GM12864 (cell line): ENCODE measurements at regions not wholly inside any gene's neighbourhood (a gene's known extent, or its start where the extent isn't known, plus 50 kb on each side); places are given as distances from the start of the nearest gene placed in this dataset.
"Not testable (repeated sequence)": the region's sequence is repeated elsewhere in the genome, so short reads cannot be mapped to it uniquely, and the experiment has no call there.

Experiments
- DNase-seq: peaks from one replicate; pipeline ENCODE4 v3.0.0-alpha.2; 2011; ENCODE audit warnings: low read depth
- H3K4me3 ChIP-seq: 2 replicates; pipeline ENCODE4 v1.5.1; 2011; ENCODE audit warnings: mild to moderate bottlenecking, low read depth, low read length, control low read depth

DNA sequence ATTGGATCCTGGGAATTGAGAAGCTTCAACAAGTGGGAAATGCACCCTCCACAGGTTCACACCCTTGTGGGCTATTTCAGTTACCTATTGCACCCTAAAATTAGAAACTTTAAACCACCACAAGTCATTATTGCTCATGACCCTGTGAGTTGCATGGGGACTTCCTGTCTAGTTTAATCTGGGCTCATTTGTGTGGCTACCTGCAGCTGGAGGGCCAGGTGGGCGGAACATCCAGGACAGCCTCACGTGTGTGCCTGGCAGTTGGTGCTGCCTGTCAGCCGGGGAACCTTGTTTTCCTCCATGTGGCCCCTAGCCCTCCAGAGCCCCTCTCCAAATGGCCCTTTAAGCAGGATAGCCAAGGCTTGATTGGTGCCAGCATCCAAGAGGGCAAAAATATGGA, 128.5 kb upstream of the ROPN1B start:
- not testable (repeated sequence) for H3K4me3 ChIP-seq
- DNase-seq = peak; percentile 44

DNA sequence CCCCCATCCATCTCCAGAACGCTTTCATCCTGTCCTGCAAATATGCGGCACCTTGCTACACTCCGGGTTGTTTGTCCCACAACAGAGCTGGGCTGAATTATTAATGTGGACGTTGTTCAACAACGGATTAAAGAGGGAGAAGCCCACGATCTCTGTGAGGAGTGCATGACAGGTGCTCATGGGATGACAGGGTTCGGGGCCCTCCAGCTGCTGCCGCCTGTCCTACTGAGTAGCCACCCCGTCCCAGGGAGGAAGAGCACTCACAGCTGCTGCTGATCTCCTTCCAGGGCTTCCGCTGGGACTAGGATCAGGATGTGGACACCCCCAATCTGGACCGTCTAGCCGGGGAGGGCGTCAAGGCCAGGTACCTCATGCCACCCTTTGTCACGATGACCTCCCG, 121.0 kb upstream of the ROPN1B start:
- not testable (repeated sequence) for H3K4me3 ChIP-seq, DNase-seq

DNA sequence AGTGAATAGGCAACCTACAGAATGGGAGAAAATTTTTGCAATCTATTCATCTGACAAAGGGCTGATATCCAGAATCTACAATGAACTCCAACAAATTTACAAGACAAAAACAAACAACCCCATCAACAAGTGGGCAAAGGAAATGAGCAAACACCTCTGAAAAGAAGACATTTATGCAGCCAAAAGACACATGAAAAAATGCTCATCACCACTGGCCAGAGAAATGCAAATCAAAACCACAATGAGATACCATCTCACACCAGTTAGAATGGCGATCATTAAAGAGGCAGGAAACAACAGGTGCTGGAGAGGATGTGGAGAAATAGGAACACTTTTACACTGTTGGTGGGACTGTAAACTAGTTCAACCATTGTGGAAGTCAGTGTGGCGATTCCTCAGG, 114.0 kb upstream of the ROPN1B start:
- not testable (repeated sequence) for H3K4me3 ChIP-seq, DNase-seq

DNA sequence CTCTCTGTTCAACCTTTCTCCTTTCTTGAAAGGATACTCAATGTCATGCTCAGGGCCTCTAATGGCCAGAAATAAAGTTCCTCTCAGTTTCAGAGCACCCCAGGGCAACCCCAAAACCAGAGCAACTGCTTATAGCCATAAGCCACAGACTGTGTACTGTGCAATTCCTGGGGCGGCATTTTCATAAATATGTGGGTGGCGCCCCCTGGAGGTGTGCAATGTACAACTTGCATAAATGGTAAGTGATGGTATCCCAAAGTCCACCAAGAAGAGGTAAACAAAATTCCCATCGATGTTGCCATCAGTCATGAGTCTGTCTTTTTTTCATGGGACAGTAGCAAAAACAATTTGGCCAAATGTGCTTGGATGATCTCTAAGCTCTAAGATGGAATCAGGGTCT, 108.4 kb upstream of the ROPN1B start:
- DNase-seq, H3K4me3 ChIP-seq: not testable (repeated sequence)

DNA sequence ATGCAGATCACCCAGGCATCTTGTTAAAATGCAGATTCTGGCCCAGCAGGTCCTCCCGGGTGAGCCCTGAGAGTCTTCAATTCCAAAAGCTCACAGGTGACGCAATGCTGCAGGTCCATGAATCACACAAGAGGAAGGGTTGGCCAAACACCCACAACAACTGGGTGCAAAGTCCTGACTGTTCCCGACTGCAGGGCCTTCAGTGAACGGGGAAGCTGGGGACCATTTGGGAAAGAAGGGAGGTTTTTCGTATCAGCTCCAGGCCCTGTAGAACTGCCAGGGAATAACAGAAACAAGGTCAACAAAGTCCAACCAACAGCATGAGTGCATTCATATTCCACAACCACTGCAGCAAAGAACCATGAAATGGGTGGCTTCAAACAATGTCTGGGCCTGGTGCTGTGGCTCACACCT, 106.1 kb upstream of the ROPN1B start:
- not testable (repeated sequence) for H3K4me3 ChIP-seq, DNase-seq

DNA sequence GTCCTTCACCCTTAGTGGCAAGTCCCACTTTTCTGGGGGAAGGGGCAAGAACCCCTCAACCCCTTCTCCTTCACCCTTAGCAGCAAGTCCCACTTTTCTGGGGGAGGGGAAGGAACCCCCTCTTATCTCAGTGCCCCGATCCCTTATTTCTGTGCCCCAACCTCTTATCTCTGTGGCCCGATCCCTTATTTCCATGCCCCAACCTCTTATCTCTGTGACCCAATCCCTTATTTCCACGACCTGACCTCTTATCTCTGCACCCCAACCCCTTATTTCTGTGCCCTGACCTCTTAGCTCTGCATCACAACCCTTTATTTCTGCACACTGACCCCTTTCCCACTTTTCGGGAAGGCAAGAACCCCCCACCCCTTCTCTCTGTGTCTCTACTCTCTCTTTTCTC, 104.4 kb upstream of the ROPN1B start:
- not testable (repeated sequence) for H3K4me3 ChIP-seq, DNase-seq

DNA sequence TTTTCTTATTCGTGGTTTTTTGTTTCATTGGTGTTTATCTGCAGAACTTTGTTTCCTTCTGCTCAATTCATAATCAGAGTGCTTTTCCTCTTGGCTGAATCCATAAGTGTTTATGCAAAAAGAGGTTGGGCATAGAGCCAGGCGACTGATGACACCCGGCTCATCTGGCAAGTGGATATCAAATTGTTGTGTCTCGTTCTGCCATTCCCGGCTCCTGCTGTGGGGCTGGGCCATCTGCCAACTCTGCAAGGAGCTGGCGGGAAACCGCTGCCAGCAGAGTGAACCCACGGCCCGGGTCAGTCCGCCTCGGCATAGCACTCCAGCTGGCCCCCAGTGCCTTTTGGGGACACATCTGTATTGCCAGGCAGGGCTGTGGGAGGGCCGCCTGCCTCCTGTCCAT, 83.0 kb upstream of the ROPN1B start:
- not testable (repeated sequence) for DNase-seq, H3K4me3 ChIP-seq

DNA sequence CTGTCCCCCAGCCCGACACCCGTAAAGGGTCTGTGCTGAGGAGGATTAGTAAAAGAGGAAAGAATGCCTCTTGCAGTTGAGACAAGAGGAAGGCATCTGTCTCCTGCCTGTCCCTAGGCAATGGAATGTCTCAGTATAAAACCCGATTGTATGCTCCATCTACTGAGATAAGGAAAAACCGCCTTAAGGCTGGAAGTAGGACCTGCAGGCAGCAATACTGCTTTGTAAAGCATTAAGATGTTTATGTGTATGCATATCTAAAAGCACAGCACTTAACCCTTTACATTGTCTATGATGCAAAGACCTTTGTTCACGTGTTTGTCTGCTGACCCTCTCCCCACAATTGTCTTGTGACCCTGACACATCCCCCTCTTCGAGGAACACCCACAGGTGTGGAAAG, 69.8 kb upstream of the ROPN1B start:
- not testable (repeated sequence) for H3K4me3 ChIP-seq, DNase-seq

DNA sequence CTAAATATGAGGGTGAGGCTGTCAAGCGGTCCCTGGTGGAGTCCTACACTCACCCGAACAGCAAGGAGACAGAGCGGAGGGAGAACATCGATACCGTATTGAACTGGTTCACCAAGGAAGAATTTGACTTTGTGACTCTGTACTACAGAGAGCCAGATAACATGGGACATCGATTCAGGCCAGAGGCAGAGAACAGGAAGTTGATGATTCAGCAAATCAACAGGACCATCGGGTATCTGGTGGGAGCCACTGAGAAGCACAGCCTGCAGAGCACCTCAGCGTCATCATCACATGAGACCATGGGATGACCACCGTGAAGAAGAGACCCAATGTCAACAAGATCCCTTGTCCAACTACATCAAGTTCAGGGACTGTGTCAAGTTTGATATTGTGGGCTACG, 67.5 kb upstream of the ROPN1B start:
- H3K4me3 ChIP-seq, DNase-seq: not testable (repeated sequence)

DNA sequence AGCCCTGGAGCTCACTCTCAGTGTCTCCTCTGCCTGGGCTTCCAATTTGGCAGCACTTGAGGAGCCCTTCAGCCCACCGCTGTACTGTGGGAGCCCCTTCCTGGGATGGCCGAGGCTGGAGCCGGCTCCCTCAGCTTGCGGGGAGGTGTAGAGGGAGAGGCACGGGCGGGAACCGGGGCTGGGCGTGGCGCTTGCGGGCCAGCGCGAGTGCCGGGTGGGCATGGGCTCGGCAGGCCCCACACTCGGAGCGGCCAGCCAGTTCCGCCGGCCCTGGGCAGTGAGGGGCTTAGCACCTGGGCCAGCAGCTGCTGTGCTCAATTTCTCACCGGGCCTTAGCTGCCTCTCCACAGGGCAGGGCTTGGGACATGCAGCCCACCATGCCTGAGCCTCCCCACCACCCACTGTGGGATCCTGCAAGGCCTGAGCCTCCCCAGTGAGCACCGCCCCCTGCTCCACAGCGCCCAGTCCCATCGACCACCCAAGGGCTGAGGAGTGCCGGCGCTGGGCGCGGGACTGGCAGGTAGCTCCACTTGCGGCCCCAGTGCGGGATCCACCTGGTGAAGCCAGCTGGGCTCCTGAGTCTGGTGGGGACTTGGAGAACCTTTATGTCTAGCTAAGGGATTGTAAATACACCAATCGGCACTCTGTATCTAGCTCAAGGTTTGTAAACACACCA, 65.1 kb upstream of the ROPN1B start:
- not testable (repeated sequence) for H3K4me3 ChIP-seq, DNase-seq

DNA sequence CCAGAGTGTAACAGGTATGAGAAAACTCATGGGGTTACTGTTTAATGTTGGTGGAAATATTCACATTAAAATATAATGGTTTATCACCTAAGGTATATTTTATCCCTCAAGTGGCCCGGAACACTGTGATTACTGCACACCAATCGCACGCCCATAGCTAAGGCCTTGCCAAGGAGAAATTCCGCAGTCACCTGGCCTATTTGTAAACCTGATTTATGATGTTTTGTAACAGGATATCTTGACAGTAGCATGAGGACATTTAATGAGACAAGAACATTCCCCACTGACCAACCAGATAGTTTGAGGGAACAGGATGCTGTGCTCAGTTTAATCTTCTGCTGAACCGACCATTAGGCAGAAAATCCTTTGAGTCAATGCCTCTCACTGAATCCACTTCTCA, 61.7 kb upstream of the ROPN1B start:
- DNase-seq, H3K4me3 ChIP-seq: not testable (repeated sequence)

DNA sequence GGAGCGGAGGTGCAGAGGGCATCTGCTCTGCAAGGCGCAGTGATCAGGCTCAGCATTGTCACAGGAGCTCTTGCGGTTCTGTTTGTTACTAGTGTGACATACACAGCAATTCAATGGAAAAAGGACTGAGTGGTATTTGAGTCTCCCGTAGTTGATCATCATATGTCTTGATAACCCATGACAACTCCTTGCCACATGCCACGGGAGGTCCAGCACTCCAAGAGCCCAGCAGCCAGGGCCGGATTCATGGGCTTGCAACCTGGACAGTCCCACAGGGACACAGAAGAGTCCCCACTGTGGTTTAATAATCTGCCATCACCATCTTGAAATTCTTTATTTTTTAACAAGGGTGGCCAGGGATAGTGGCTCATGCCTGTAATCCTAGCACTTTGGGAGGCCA, 58.1 kb upstream of the ROPN1B start:
- not testable (repeated sequence) for DNase-seq, H3K4me3 ChIP-seq

DNA sequence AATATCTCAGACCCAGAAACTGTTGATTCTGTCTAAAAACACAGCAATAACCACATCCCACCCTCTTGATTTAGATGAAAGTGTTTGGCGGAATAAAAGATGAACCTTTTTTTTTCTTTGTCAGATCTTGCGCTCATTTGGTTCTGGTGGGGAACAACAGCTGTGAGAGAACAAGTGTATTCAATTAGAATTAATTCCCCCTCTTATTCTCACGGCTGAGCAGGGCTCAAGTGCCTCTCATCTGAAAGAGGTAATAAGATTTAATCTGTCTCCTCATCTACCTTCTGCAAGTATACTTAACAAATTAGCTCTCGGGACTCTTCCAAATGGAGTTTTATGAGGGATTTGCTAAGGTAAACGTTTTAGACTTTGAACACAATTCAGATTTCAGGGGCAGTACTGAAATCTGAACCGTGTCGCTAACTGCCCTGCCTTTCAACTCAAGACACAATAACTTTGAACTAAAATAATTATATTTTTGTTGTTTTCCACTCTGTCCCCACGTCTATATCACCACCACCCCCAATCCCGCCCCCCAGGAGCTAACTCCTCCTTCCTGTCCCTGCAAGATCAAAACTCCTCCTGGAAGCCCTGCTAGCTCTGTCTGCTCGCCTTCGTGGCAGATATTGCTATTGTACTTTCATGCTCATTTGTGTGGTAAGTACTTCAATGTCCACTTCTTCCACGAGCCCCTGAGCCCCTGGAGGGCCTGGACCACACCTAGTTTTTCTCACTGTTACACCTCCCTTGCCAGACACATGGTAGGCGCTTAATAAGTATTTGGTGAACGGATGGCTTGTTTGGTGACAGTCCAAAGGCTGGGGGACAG, 54.2 kb upstream of the ROPN1B start:
- H3K4me3 ChIP-seq = peak overlapping the region; percentile 59
- not testable (repeated sequence) for DNase-seq

DNA sequence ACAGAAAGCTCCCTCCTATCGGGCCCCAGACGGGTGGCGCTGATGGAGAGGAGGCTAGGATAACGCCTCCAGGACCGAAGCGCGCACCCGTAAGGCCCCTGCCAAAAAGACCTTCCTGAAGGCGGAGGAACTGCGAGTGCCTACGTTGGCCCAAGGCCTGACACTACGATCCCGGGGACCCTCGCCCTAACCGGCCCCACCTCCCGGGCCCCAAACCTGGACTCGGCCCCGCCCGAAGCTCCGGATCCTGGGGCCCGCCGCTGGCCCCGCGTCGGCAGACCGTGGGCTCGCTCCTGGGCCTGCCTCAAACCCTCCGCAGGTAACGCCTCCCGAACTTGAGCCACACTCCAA, 53.6 kb upstream of the ROPN1B start:
- DNase-seq = not testable (repeated sequence)
- peak overlapping the region; percentile 59 for H3K4me3 ChIP-seq

DNA sequence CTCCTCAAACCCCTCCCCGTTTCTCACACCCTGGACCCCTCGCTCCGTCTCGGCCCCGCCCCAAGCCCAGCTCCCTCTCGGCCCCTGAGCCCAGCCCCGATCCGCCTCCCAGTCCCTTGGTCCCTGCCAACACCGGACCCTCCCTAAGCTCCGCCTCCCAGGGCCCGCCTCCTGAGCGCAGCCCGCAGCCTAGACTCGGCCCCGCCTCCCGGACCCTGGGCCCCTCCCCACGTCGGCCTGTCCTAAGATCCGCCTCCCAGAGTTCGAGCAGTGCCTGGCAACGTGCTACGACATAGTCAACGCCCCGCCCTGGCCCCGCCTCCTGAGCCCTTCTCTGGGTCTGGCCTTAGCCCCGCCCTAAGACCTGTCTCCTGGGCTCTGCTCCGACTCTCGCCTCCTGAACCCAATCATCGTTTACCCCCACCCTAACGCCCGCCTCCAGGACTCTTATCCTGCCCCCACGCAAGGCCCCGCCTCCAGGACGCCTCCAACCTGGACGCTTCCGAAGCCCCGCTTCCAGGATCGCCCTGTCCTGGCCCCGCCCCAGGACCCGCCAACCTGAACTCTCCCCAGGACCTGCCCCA, 53.1 kb upstream of the ROPN1B start:
- H3K4me3 ChIP-seq = peak overlapping the region; percentile 59
- DNase-seq = peak; percentile 87
